ENCODE measurements at regions not wholly inside any gene's neighbourhood (a gene's known extent, or its start where the extent isn't known, plus 50 kb on each side); places are given as distances from the start of the nearest gene placed in this dataset.

DNA sequence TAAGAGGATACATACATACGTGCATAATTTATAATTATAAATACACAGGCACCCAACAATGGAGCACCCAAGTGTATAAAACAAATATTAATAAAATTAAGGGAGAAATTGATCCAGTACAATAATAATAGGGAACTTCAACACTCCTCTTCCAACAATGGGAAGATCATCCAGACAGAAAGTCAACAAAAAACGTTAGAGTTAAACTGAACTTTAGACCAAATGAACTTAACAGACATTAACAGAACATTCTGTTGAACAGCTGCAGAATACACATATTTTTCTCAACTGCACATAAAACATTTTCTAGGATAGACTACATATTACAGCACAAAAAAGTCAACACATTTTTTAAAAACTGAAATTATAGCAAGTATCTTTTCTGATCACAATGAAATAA, 339.7 kb downstream of the CGGBP1 start:
- TF ChIP-seq, protein P1, sequence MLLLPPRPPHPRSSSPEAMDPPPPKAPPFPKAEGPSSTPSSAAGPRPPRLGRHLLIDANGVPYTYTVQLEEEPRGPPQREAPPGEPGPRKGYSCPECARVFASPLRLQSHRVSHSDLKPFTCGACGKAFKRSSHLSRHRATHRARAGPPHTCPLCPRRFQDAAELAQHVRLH (tag by site-specific recombination; IDR thresholded peaks at IDR 0.05): no peak
- TF ChIP-seq ZNF175 (tag by site-specific recombination; IDR thresholded peaks at IDR 0.05): no peak
- TF ChIP-seq, protein P2, sequence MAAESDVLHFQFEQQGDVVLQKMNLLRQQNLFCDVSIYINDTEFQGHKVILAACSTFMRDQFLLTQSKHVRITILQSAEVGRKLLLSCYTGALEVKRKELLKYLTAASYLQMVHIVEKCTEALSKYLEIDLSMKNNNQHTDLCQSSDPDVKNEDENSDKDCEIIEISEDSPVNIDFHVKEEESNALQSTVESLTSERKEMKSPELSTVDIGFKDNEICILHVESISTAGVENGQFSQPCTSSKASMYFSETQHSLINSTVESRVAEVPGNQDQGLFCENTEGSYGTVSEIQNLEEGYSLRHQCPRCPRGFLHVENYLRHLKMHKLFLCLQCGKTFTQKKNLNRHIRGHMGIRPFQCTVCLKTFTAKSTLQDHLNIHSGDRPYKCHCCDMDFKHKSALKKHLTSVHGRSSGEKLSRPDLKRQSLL (tag by site-specific recombination; IDR thresholded peaks at IDR 0.05): no peak
- no peak for TF ChIP-seq REPIN1 (tag by site-specific recombination; IDR thresholded peaks at IDR 0.05; ENCODE audit: low read depth)
- TF ChIP-seq GLI2 (tag by site-specific recombination; IDR thresholded peaks at IDR 0.05; ENCODE audit: borderline replicate concordance, low read depth): no peak
- TF ChIP-seq, protein P3, sequence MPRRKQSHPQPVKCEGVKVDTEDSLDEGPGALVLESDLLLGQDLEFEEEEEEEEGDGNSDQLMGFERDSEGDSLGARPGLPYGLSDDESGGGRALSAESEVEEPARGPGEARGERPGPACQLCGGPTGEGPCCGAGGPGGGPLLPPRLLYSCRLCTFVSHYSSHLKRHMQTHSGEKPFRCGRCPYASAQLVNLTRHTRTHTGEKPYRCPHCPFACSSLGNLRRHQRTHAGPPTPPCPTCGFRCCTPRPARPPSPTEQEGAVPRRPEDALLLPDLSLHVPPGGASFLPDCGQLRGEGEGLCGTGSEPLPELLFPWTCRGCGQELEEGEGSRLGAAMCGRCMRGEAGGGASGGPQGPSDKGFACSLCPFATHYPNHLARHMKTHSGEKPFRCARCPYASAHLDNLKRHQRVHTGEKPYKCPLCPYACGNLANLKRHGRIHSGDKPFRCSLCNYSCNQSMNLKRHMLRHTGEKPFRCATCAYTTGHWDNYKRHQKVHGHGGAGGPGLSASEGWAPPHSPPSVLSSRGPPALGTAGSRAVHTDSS (tag by site-specific recombination; IDR thresholded peaks at IDR 0.05): no peak
- no peak for TF ChIP-seq ZNF174 (tag by site-specific recombination; IDR thresholded peaks at IDR 0.05)
- no peak for TF ChIP-seq ZNF146 (tag by site-specific recombination; IDR thresholded peaks at IDR 0.05)
- TF ChIP-seq, protein P4, sequence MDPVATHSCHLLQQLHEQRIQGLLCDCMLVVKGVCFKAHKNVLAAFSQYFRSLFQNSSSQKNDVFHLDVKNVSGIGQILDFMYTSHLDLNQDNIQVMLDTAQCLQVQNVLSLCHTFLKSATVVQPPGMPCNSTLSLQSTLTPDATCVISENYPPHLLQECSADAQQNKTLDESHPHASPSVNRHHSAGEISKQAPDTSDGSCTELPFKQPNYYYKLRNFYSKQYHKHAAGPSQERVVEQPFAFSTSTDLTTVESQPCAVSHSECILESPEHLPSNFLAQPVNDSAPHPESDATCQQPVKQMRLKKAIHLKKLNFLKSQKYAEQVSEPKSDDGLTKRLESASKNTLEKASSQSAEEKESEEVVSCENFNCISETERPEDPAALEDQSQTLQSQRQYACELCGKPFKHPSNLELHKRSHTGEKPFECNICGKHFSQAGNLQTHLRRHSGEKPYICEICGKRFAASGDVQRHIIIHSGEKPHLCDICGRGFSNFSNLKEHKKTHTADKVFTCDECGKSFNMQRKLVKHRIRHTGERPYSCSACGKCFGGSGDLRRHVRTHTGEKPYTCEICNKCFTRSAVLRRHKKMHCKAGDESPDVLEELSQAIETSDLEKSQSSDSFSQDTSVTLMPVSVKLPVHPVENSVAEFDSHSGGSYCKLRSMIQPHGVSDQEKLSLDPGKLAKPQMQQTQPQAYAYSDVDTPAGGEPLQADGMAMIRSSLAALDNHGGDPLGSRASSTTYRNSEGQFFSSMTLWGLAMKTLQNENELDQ (tag by site-specific recombination; IDR thresholded peaks at IDR 0.05; ENCODE audit: low read depth): no peak
- TF ChIP-seq ZNF791 (tag by site-specific recombination; IDR thresholded peaks at IDR 0.05): no peak
- TF ChIP-seq, protein P5, sequence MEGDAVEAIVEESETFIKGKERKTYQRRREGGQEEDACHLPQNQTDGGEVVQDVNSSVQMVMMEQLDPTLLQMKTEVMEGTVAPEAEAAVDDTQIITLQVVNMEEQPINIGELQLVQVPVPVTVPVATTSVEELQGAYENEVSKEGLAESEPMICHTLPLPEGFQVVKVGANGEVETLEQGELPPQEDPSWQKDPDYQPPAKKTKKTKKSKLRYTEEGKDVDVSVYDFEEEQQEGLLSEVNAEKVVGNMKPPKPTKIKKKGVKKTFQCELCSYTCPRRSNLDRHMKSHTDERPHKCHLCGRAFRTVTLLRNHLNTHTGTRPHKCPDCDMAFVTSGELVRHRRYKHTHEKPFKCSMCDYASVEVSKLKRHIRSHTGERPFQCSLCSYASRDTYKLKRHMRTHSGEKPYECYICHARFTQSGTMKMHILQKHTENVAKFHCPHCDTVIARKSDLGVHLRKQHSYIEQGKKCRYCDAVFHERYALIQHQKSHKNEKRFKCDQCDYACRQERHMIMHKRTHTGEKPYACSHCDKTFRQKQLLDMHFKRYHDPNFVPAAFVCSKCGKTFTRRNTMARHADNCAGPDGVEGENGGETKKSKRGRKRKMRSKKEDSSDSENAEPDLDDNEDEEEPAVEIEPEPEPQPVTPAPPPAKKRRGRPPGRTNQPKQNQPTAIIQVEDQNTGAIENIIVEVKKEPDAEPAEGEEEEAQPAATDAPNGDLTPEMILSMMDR (tag by site-specific recombination; IDR thresholded peaks at IDR 0.05): no peak
- no peak for TF ChIP-seq ZNF544 (tag by site-specific recombination; IDR thresholded peaks at IDR 0.05)
- no peak for TF ChIP-seq GFI1B (tag by site-specific recombination; IDR thresholded peaks at IDR 0.05)
- no peak for TF ChIP-seq ZNF830 (tag by site-specific recombination; IDR thresholded peaks at IDR 0.05; ENCODE audit: low read depth)

Data from HEK293 (cell line).